RWPE2 (cell line): ENCODE measurements at regions not wholly inside any gene's neighbourhood (a gene's known extent, or its start where the extent isn't known, plus 50 kb on each side); places are given as distances from the start of the nearest gene placed in this dataset.
A peak's percentile ranks its signal among the peaks of the same experiment; 100 is the strongest.
"Not testable (repeated sequence)": the region's sequence is repeated elsewhere in the genome, so short reads cannot be mapped to it uniquely, and the experiment has no call there.

ENCODE experiments used
- ATAC-seq: fragments of 200-7000 bp; cut with Tn5 transposase; 3 replicates; pipeline ENCODE4 v1.9.1; 2021; ENCODE audit warnings: low read depth
- DNase-seq: peaks from one replicate; pipeline ENCODE4 v3.0.0-alpha.2; 2020; ENCODE audit warnings: low spot score
- H3K27ac ChIP-seq: fragments of 450-650 bp; 2 replicates; pipeline ENCODE4 v1.5.1; 2017; ENCODE audit warnings: mild to moderate bottlenecking; ENCODE audit not compliant: poor library complexity, severe bottlenecking
- H3K27me3 ChIP-seq: fragments of 250-450 bp; sonication (Bioruptor Pico); 2 replicates; pipeline ENCODE4 v1.5.1; 2021; ENCODE audit warnings: mild to moderate bottlenecking, moderate library complexity; ENCODE audit not compliant: insufficient read depth, poor library complexity, severe bottlenecking
- H3K36me3 ChIP-seq: fragments of 250-450 bp; sonication (Bioruptor Pico); 2 replicates; pipeline ENCODE4 v1.5.1; 2020; ENCODE audit warnings: low read depth, mild to moderate bottlenecking, moderate library complexity
- H3K4me1 ChIP-seq: fragments of 250-450 bp; sonication (Bioruptor Pico); 2 replicates; pipeline ENCODE4 v1.5.1; 2021; ENCODE audit warnings: mild to moderate bottlenecking, moderate library complexity; ENCODE audit not compliant: insufficient read depth, poor library complexity, severe bottlenecking
- H3K4me3 ChIP-seq: fragments of 250-450 bp; sonication (Bioruptor Pico); 2 replicates; pipeline ENCODE4 v1.5.1; 2021; ENCODE audit warnings: mild to moderate bottlenecking, moderate library complexity; ENCODE audit not compliant: severe bottlenecking
- H3K9me3 ChIP-seq: fragments of 250-450 bp; sonication (Bioruptor Pico); 2 replicates; pipeline ENCODE4 v1.5.1; 2021; ENCODE audit warnings: mild to moderate bottlenecking, moderate library complexity; ENCODE audit not compliant: severe bottlenecking
- TF ChIP-seq, protein P1 (sequence below): fragments of 450-650 bp; IDR thresholded peaks from one replicate; pipeline ENCODE4 v1.5.1; 2017; ENCODE audit warnings: mild to moderate bottlenecking, moderate library complexity; ENCODE audit not compliant: poor library complexity, severe bottlenecking

DNA sequence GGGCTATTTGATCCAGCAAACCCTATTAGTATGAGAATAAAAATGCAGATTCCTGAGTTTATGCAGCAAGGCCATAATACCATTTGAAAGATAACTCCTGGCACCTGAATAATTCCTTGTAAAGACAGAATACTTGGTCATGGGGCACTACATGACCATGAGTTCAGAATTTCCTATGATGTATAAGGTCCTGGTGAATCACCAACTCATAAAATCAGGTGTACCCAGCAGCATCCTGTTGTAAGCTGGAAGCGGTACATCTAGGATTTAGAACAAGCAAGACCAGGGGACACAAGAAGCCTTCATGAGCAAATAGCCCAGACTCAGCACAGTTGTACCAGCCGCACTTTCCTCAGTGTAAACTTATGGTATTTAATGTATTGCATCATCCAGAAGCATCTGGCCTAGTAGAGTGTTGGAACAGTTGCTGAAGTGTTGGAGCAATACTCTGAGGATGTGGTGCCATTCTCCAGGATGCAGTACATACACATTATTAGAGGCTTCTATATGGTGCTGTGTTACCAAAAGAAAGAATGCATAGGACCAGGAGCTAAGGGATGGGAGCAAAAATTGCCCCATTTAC, 233.4 kb downstream of the SQOR start:
- no peaks in the 10 kb centered on the region for H3K9me3 ChIP-seq
- no peak overlapping the region for H3K4me3 ChIP-seq
- H3K36me3 ChIP-seq, result no peaks in the 10 kb centered on the region
- H3K4me1 ChIP-seq, result peaks cover 21% of the 10 kb centered on the region
- H3K27ac ChIP-seq, result no peak overlapping the region
- TF ChIP-seq, protein P1, sequence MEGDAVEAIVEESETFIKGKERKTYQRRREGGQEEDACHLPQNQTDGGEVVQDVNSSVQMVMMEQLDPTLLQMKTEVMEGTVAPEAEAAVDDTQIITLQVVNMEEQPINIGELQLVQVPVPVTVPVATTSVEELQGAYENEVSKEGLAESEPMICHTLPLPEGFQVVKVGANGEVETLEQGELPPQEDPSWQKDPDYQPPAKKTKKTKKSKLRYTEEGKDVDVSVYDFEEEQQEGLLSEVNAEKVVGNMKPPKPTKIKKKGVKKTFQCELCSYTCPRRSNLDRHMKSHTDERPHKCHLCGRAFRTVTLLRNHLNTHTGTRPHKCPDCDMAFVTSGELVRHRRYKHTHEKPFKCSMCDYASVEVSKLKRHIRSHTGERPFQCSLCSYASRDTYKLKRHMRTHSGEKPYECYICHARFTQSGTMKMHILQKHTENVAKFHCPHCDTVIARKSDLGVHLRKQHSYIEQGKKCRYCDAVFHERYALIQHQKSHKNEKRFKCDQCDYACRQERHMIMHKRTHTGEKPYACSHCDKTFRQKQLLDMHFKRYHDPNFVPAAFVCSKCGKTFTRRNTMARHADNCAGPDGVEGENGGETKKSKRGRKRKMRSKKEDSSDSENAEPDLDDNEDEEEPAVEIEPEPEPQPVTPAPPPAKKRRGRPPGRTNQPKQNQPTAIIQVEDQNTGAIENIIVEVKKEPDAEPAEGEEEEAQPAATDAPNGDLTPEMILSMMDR, result no peak
- no peaks in the 10 kb centered on the region for H3K27me3 ChIP-seq
- ATAC-seq (peak; percentile 58), DNase-seq (no peak)

DNA sequence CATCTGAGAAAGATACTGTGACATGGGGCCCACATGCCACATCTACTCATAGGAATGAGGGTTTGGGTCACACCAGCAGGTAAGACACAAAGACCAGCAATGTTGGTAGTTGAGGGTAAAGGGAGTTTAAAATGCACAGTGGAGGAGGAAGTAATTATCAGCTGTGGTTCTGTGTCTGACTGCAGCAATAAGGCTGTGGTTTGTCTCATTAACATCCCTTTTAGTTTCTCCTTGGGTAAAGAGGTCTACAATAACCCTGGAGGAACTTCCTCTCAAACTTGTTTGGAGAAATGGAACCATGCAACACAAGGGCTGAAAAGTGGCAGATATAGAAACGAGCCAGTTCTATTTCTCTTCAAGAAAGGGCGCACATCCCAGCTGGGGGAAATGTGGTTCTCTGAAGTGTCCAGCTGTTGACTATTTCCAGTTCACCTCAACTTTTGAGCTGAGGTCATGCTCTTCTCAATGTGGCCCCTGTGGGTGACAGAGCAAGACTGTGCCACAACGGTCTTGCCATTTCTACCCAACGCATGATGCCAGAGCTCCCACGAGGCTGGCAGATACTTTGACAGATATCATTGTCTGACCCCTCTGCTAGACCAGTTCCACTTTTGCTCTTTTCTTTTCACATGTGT, 234.3 kb downstream of the SQOR start:
- Histone ChIP-seq H3K9me3 (no peaks in the 10 kb centered on the region), H3K36me3 (no peaks in the 10 kb centered on the region), H3K4me1 (peaks cover 14% of the 10 kb centered on the region), H3K27me3 (no peaks in the 10 kb centered on the region), H3K27ac (no peak overlapping the region), H3K4me3 (no peak overlapping the region)
- ATAC-seq (no peak), DNase-seq (no peak)
- TF ChIP-seq, protein P1, result no peak

DNA sequence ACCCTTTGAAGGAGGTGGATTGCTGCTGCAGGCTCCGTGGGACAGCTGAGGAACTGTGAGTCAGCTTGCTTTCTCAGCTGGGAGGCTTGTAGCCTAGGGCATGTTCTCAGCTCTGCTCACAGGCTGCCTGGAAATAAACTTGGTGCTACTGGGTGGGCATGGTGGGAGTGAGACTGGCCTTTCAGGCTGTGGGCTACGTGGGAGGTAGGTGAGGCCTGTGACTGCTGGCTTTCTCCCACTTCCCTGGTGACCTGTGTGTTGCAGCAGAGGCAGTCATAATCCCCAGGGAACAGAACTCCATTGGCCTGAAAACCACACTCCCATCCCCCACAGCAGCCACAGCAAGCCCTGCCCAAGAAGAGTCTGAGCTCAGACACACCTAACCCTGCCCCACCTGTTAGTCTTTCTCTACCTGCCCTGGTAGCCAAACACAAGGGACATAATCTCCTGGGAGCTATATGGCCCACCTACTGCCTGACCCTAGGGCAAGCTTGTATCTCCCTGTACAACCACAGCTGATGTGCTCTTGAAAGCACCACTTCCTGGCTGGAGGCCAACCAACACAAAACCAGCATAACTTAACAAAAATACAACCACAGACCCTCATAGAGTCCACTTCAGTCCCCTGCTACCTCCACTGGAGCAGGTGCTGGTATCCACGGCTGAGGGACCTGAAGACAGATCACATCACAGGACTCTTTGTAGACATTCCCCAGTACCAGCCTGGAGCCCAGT, 236.5 kb downstream of the SQOR start:
- Histone ChIP-seq H3K9me3 (no peaks in the 10 kb centered on the region), H3K27me3 (no peaks in the 10 kb centered on the region), H3K36me3 (no peaks in the 10 kb centered on the region), H3K27ac (peak overlapping the region; percentile 51), H3K4me3 (no peak overlapping the region), H3K4me1 (peaks cover 14% of the 10 kb centered on the region)
- ATAC-seq (peak; percentile 84), DNase-seq (peak; percentile 86)
- TF ChIP-seq, protein P1, result no peak

DNA sequence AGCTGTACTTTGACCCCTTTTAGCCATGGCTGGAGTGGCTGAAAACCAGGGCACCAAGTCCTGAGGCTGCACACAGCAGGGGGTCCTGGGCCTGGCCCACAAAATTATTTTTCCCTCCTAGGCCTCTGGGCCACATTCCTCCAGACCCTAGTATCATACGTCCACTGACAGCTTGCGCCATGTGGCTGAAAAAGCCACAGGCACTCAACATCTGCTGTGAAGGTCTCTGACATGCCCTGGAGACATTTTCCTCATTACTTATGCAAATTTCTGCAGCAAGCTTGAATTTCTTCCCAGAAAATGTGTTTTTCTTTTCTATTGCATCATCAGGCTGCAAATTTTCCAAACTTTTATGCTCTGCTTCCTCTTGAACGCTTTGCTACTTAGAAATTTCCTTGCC, 239.0 kb downstream of the SQOR start:
- no peak for ATAC-seq
- TF ChIP-seq, protein P1, result no peak
- H3K9me3 ChIP-seq, result no peaks in the 10 kb centered on the region

DNA sequence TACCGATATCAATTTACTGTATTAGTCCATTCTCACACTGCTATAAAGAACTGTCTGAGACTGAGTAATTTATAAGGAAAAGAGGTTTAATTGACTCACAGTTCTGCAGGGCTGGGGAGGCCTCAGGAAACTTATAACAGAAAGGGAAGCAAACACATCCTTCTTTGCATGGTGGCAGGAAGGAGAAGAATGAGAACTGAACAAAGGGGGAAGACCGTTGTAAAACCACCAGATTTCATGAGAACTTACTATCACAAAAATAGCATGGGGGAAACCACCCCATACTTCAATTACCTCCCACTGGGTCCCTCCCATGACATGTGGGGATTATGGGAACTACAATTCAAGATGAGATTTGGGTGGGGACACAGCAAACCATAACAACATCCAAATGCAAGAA, 239.7 kb downstream of the SQOR start:
- not testable (repeated sequence) for DNase-seq, H3K9me3 ChIP-seq, H3K27me3 ChIP-seq, H3K27ac ChIP-seq, ATAC-seq, H3K36me3 ChIP-seq, H3K4me3 ChIP-seq
- peaks cover 14% of the 10 kb centered on the region for H3K4me1 ChIP-seq

More for the DNA sequence above, 239.0 kb downstream of the SQOR start:
- no peak overlapping the region for H3K27ac ChIP-seq
- no peaks in the 10 kb centered on the region for H3K36me3 ChIP-seq
- no peaks in the 10 kb centered on the region for H3K27me3 ChIP-seq
- no peak for DNase-seq
- peaks cover 14% of the 10 kb centered on the region for H3K4me1 ChIP-seq
- no peak overlapping the region for H3K4me3 ChIP-seq
